ENCODE measurements at regions not wholly inside any gene's neighbourhood (a gene's known extent, or its start where the extent isn't known, plus 50 kb on each side); places are given as distances from the start of the nearest gene placed in this dataset.

DNA sequence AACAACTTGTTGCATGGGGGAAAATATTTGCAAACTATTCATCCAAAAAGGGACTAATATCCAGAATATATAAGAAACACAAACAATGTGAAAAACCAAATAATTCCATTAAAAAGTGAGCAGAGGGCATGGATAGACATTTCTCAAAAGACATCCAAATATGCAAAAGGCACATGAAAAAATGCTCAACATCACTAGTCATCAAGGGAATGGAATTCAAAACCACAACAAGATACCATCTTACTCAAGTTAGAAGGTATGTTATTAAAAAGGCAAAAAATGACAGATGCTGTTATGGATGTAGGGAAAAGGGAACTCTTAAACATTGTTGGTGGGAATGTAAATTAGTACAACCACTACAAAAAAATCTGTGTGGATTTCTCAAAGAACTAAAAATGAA, 396.5 kb downstream of the CCDC85A start:
- H3K9ac ChIP-seq (replicated peaks; ENCODE audit: extremely low read depth, insufficient read depth, low read length), result no peak overlapping the region
- TF ChIP-seq GATA2 (IDR thresholded peaks at IDR 0.05; ENCODE audit: insufficient read depth, insufficient read length, low read depth, low read length) (no peak), EZH2 (IDR thresholded peaks at IDR 0.05; ENCODE audit: borderline replicate concordance, low read depth, low read length, severe bottlenecking) (no peak), JUN (IDR thresholded peaks at IDR 0.05; ENCODE audit: borderline replicate concordance, insufficient read depth, insufficient read length, low read depth) (no peak), POLR2A (IDR thresholded peaks at IDR 0.05; ENCODE audit: low read depth, low read length) (no peak), FOS (IDR thresholded peaks at IDR 0.05; ENCODE audit: borderline replicate concordance, insufficient read depth, low read length) (no peak), MYC (IDR thresholded peaks at IDR 0.05; ENCODE audit: low read depth, low read length) (no peak), POLR2AphosphoS5 (IDR thresholded peaks at IDR 0.05; ENCODE audit: insufficient read depth, low read depth, low read length) (no peak)
- TF ChIP-seq, protein P1, sequence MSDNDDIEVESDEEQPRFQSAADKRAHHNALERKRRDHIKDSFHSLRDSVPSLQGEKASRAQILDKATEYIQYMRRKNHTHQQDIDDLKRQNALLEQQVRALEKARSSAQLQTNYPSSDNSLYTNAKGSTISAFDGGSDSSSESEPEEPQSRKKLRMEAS (IDR thresholded peaks at IDR 0.05; ENCODE audit: insufficient read depth, insufficient read length), result no peak
- TF ChIP-seq, protein P2, sequence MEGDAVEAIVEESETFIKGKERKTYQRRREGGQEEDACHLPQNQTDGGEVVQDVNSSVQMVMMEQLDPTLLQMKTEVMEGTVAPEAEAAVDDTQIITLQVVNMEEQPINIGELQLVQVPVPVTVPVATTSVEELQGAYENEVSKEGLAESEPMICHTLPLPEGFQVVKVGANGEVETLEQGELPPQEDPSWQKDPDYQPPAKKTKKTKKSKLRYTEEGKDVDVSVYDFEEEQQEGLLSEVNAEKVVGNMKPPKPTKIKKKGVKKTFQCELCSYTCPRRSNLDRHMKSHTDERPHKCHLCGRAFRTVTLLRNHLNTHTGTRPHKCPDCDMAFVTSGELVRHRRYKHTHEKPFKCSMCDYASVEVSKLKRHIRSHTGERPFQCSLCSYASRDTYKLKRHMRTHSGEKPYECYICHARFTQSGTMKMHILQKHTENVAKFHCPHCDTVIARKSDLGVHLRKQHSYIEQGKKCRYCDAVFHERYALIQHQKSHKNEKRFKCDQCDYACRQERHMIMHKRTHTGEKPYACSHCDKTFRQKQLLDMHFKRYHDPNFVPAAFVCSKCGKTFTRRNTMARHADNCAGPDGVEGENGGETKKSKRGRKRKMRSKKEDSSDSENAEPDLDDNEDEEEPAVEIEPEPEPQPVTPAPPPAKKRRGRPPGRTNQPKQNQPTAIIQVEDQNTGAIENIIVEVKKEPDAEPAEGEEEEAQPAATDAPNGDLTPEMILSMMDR (IDR thresholded peaks at IDR 0.05; ENCODE audit: extremely low read depth in 1 of 2, insufficient read depth in 1 of 2, low read depth in 1 of 2, low read length in 2 of 2), result no peak
- POLR2A ChIA-PET, result no interaction called here
- no peak overlapping the region for H2AFZ ChIP-seq (ENCODE audit: low read depth, low read length)
- no peaks in the 10 kb centered on the region for H3K4me1 ChIP-seq (ENCODE audit: control insufficient read depth, extremely low read depth, insufficient read depth, low read length)
- no peak overlapping the region for H3K4me2 ChIP-seq (ENCODE audit: insufficient read depth, low read length)
- intact Hi-C loops (cut with micrococcal nuclease) (no loop called here), dilution Hi-C loops (cut with MboI; ENCODE audit: extremely low pct_ligation_motif_present, low sequenced_read_pairs) (no loop called here)
- H3K27ac ChIP-seq (ENCODE audit: insufficient read depth, low read depth, low read length), result no peak overlapping the region
- H4K20me1 ChIP-seq (replicated peaks; ENCODE audit: control insufficient read depth, extremely low read depth, insufficient read depth, low read length), result no peaks in the 10 kb centered on the region
- no peaks in the 10 kb centered on the region for H3K9me3 ChIP-seq (replicated peaks; ENCODE audit: control insufficient read depth, insufficient read depth, low read length)
- no peaks in the 10 kb centered on the region for H3K36me3 ChIP-seq (ENCODE audit: control insufficient read depth in 2 of 2, extremely low read depth in 1 of 2, insufficient read depth in 2 of 2, low read length in 2 of 2)
- no peaks in the 10 kb centered on the region for H3K79me2 ChIP-seq (ENCODE audit: control insufficient read depth, insufficient read depth, low read length)
- no peak for FAIRE-seq
- CTCF ChIA-PET, result no interaction called here
- BruUV-seq (replicated peaks), result no TSS peak
- H3K4me3 ChIP-seq (replicated peaks in 1 of 3; ENCODE audit: insufficient read depth in 1 of 3, low read depth in 1 of 3, low read length in 3 of 3), result no peak overlapping the region
- H3K9me1 ChIP-seq (replicated peaks; ENCODE audit: control insufficient read depth, extremely low read depth, insufficient read depth, low read length), result no peaks in the 10 kb centered on the region
- DNase-seq (ENCODE audit: low read depth, low spot score), result no peak
- no peaks in the 10 kb centered on the region for H3K27me3 ChIP-seq (ENCODE audit: control insufficient read depth in 2 of 2, insufficient read depth in 2 of 2, low read length in 2 of 2)

All from endothelial cell of umbilical vein (primary cell).